Stimulated activated CD4-positive, alpha-beta T cell treated with anti-CD3 and anti-CD28 coated beads, Interleukin-1b, Interleukin-23, amount 100 ng/mL, for 1 hour (primary cell): ENCODE measurements at regions not wholly inside any gene's neighbourhood (a gene's known extent, or its start where the extent isn't known, plus 50 kb on each side); places are given as distances from the start of the nearest gene placed in this dataset.
"Not testable (repeated sequence)": the region's sequence is repeated elsewhere in the genome, so short reads cannot be mapped to it uniquely, and the experiment has no call there.

Source experiments
- DNase-seq, 2 donors: peaks; one replicate each; pipeline ENCODE4 v3.0.0-alpha.2; 2020; ENCODE audit warnings: low read depth in 2 of 2

DNA sequence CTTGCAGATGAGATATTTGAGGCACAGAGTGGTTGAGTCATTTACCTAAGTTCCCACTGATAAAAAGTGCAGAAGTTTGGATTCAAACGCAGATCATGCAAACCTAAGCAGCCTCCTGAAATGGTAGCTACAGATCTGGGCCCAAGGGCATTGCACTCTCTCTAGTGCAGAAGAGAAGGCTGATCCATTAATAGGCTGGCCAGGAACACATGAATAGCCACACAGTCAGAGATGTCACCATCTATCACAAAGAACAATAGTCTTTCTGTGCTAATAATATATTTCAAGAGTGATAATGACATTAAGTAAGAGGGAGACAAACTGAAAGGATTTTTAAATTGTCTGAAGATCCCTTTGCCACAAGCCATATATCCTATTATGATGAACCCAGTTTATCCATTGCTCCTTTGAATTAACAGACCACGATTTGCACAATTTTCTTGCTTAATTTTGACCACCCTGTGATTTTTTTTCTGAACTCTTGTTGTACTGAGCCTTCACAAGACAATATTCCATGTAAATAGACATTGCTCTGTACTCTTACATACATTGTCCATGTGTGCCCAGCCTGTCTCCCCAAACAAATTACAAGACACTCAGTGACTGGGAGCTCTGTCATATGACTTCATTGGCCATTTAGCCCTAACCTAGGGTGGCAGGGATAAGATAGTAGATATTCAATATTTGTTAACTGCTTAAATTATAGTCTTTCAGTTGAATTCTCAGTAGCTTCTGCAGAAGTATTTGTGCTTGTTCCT lies 112.4 kb upstream of the RBPJ start:
- DNase-seq, result no peak

GRCh38 chr4:26209378-26209777 lies 111.4 kb upstream of the RBPJ start:
- DNase-seq, result not testable (repeated sequence)

DNA sequence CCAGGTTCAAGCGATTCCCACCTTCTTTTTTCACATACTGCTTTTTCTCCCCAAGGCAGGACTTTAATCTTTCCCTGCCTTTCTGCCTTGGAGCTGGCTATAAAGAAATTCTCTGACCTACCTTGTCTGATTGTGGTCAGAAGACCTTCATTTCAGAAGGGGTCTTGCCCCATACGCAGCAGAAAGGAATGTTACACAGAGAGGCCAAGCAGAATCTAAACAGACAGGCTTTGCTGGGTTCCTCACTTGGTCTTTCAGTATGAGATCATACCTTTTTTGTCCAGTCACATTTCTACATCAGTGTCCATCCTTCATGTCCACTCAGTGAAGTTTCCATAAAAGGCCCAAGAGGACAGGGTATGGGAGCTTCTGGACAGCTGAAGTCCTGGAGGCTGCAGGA lies 108.3 kb upstream of the RBPJ start:
- DNase-seq, result no peak

- DNase-seq, result no peak
Measured at GRCh38 chr4:26213317-26213716, 107.5 kb upstream of the RBPJ start.

- no peak for DNase-seq
Measured at GRCh38 chr4:26214994-26215393, 105.8 kb upstream of the RBPJ start.

- no peak for DNase-seq
Measured at GRCh38 chr4:26215725-26216124, 105.1 kb upstream of the RBPJ start.

DNA sequence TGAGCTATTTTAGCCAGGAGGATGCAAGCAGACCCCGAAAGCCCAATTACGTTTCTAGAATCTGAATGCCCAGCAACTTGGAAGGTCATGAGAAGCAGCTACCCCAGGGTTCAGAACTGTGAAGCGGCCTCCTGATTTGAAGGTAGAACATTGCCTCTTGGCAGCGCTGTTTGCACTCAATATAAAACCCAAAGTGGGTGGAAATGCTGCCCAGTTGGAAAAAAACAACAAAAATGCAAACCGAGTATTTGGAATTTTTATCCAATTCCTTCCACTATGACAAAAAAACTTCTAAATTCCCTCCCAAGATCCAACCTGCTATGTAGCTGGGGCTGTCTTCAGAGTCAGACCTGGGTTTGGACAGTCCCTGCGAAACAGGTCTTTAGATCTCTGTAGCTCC lies 103.3 kb upstream of the RBPJ start:
- no peak for DNase-seq

DNA sequence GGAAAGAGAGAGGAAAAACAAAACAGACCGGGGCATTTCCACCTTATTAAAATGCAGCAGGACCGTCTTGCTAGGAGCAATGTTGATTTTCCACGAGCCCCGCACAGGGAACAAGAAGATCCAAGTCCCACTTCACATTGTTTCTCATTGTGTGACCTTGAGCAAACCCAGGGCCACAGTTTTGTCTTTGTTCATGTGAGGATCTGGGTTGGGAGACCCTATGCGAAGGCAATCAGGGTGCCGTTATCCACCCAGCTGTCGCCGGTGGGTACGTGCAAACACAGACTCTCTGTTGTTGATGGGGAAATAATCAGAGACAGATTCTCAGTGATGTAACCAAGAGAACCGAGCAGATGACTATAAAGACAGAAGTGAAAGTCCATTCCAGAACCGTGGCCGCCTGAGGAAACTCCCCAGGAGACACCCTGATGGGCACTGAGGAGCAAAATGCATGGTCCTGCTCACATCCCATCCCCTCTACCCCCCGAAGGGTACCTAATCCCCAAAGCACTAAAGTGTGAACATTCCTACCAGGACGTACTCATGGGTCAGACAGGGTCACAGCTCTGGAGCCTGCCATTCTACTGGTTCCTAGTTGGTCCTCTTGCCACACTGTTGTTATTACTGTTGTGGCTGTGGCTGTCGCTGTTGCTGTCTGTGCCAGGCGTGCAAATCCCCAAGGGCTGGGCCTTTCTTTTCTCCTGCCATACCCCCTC lies 102.7 kb upstream of the RBPJ start:
- no peak for DNase-seq

- no peak for DNase-seq
Measured at GRCh38 chr4:26218677-26219605, 101.9 kb upstream of the RBPJ start.

DNA sequence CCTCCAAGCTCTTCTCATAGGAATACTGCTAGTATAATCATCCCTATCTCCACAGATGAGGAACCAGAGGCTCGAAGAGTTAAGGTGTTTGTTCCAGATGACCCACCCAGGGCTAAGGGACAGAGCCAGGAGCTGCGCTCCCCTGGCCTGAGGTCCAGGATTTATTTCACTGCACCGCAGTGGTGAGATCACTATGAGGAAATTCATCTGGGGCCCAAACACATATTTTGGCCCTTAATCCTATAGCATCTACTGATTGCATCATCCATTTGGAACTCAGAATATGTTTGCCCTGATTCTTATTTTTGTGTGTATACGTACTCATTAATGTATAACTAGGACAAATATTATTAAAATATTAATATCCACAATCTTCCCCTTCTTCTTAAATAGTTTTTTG lies 100.1 kb upstream of the RBPJ start:
- DNase-seq, result no peak

- no peak for DNase-seq
Measured at GRCh38 chr4:26223155-26223554, 97.7 kb upstream of the RBPJ start.

GRCh38 chr4:26226629-26227376 lies 94.0 kb upstream of the RBPJ start:
- no peak for DNase-seq

GRCh38 chr4:26227601-26228229 lies 93.1 kb upstream of the RBPJ start:
- DNase-seq, result no peak

- DNase-seq, result no peak
Measured at GRCh38 chr4:26228883-26229282, 91.9 kb upstream of the RBPJ start.

DNA sequence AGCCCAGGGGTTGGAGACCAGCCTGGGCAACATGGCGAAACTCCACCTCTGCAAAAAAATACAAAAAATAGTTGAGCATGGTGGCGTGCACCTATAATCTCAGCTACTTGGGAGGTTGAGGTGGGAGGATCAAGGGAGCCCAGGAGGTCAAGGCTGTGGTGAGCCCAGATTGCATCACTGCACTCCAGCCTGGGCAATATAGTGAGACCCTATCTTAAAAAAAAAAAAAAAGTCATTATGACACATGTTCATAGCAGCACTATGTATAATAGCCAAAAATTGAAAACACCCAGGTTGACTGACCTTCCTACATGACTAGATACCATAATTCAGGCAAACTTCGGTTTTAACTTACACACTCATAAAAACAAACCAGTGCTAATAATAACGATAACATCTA lies 90.8 kb upstream of the RBPJ start:
- DNase-seq, result no peak

DNA sequence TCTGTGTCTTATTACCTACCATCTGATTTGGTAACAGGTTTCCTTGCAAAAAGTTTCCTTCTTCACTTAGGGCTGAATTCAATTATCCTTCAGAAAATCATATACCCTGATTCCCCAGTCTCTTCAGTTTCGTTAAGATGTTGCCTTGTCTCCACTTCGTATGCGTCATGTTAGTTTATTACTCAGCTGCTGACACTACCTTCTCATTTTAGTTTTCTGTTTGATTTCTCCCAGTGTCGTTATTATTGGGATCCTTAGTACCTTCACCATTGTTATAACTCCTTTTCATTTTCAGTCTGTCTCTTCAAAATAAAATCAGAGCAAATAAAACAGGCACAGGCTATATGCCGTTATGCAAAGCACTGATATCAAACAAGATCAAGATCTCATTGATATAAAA lies 87.5 kb upstream of the RBPJ start:
- DNase-seq, result no peak

DNA sequence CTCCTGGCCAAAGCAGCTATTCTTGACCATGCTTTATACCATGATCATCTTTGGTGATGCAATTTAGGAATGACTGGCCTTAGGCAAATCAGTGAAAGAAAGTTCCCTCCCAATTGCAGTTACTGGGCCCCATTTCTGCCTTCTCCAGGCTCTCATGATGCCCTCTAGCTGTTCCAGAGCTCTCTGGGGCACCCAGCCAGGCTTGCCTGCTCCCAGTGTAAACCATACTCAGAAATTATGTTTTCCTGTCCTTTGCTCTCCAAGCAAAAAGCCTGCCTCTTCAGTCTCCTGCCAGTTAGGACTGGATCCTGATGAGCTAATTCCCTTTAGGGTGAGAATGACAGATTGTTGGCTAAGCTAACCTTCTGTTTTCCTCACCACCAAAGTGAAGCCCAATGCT lies 85.3 kb upstream of the RBPJ start:
- DNase-seq, result no peak

DNA sequence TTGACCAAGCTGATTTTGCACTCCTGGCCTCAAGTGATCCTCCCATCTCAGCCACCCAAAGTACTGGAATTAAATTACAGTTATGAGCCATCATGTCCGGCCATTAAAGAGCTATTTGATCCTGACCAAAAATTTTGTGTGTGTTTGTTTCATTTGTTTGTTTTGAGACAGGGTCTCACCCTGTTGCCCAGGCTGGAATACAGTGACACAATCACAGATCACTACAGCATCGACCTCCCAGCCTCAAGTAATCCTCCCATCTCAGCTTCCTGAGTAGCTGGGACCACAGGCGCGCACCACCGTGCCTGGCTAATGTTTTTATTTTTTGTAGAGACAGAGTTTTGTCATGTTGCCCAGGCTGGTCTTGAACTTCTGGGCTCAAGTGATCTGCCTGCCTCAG lies 82.9 kb upstream of the RBPJ start:
- no peak for DNase-seq

DNA sequence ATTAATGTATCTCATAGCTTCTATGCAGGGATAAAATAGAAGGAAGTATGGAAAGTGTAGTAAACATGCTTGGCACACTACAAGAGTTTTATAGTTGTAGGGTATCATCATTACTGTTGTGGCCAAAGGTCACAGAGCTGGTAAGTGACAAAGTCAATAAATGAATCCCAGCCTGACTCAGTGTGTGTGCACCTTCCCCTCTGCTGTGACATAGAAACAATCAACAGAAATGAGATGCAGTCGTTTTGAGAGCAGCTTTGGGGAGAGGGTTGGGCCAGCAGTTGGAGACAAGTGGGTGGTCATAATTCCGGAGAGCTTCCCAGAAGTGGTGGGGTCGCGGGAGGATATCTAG lies 82.4 kb upstream of the RBPJ start:
- DNase-seq, result no peak

- no peak for DNase-seq
Measured at GRCh38 chr4:26238778-26239679, 81.8 kb upstream of the RBPJ start.
